Activated CD8-positive, alpha-beta memory T cell treated with anti-CD3 and anti-CD28 coated beads, Interleukin-2, amount 50 U/mL, for 48 hours (primary cell): ENCODE measurements at regions not wholly inside any gene's neighbourhood (a gene's known extent, or its start where the extent isn't known, plus 50 kb on each side); places are given as distances from the start of the nearest gene placed in this dataset.

ENCODE experiments used
- DNase-seq: peaks from one replicate; pipeline ENCODE4 v3.0.0-alpha.2; 2020

GRCh38 chr18:39835303-39836030, 2119.6 kb upstream of the PIK3C3 start:
- no peak for DNase-seq

DNA sequence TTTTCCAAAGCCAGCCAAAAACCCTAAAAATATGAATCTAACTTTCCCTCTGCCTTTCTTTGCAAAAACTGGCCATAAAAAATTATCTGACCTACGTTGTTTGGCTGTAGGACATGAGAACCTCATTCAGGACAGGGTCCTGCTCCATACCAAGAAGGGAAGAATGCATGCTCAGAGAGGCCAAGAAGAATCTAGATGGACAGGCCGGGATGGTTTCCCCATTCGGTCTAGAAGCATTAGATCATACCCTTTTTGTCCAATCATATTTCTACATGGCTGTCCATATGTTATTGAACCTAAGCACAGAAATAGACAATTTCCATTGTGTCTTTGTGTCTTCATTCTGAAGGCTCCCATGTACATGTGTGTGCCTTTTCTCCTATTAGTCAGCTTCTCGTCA, 2120.4 kb upstream of the PIK3C3 start:
- DNase-seq = no peak

GRCh38 chr18:39825485-39826150, 2129.4 kb upstream of the PIK3C3 start:
- no peak for DNase-seq

DNA sequence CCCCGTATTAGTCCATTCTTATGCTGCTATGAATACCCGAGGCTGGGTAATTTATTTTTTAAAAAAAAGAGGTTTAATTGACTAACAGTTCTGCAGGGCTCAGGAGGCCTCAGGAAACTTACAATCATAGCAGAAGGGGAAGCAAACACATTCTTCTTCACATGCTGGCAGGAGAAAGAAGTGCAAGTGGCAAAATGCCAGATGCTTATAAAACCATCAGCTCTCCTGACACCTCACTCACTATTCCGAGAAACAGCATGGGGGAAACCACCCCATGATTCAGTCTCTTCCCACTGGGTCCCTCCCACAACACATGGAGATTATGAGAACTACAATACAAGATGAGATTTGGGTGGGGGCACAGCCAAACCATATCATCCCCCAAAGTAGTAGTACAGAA, 2148.5 kb upstream of the PIK3C3 start:
- no peak for DNase-seq

DNA sequence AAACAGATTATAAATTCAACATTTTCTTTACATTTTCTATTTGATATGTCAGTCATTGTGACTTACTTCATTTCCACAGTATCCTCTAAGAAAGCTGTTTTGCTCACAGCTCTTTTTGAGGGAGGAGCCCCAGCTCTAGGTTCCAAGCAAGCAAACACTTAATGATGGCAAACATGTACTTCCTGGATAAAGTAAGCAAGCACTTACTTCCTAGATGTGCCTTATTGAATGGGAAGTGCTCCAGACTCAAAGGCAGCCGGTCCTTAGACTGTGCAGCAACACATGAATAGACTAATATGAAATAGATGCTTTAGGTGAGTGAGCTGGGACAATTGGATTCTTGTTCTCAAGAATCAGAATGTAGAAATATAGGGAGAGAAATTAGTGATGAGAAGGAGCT, 2149.8 kb upstream of the PIK3C3 start:
- no peak for DNase-seq

GRCh38 chr18:39802648-39803229, 2152.3 kb upstream of the PIK3C3 start:
- no peak for DNase-seq

GRCh38 chr18:39801848-39802247, 2153.2 kb upstream of the PIK3C3 start:
- no peak for DNase-seq

- DNase-seq = no peak
Observed at GRCh38 chr18:39801010-39801409, 2154.0 kb upstream of the PIK3C3 start.

DNA sequence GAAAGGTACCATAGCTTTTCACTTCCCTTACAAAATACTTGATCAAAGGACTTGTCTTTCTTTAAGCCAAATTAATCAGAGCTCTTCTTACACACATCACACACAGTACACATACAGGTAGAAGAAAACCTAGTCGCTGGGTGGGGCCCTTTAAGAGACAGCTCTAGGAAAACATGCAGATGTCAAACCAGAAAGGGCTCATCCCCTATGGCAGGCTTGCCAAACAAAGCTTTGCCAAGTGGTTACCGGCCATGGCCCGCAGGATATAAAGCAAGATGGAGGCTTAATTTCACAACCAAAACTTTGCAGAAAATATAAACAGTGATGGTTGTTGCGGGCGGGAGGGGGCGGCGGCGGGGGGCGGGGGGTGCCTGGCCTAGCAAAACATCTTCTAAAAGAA, 2156.0 kb upstream of the PIK3C3 start:
- DNase-seq = no peak

DNA sequence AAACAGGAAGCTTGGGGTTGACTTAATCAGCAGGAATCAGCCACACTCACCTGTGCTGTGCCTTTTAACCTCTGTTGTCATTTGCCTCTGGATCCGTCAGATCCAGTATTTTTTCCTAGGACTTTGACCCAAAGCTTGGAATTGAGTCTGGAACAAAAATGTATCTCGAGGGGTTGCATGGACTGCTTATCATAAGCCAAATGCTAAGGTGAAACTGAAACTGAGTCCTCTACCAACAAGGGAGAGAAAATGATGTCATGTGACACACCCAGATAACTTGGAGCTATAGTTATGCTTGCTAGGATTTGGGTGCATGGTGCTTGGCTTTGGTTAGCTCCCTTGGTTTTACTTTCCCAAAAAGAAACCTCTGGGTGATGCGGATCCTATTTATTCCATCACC, 2158.6 kb upstream of the PIK3C3 start:
- no peak for DNase-seq

DNA sequence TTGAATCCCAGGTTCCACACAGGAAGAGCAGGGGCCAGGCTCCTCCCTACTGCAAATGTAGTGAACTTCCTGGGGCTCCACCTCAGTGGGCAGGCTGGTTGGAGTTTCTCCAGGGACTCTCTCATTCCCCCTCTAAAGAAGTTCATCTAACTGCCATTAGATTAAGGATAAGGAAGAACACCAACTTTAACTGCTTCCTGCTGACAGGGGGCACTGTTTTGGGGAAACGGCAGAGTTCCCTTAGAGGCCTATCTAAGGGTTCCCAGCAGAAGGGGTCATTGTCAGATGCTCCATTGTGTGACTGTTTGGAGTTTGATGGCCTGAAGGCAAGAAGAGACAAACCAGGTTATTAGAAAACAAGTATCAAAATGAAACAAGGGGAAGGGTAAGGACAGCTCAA, 2159.7 kb upstream of the PIK3C3 start:
- DNase-seq = no peak

GRCh38 chr18:39793609-39794008, 2161.4 kb upstream of the PIK3C3 start:
- no peak for DNase-seq

DNA sequence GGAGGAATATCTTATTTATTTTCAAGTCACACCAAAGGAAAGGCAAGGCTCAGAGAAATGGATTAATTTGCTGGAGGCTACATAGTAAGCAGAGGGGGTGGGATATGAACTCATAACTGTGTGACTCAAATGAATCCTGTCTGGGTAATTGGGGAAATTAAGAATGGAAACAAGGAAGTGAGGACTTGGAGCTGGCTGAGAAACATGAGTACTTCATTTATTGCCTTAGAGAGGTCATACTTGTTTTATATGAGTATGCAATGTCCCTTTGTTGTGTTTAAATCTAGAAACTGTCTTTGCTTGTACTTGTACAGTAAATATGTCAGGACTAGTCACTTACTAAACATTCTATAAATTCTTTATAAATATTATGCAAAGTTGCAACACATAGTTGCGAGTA, 2166.7 kb upstream of the PIK3C3 start:
- DNase-seq = no peak

- no peak for DNase-seq
Observed at GRCh38 chr18:39786477-39786876, 2168.6 kb upstream of the PIK3C3 start.

DNA sequence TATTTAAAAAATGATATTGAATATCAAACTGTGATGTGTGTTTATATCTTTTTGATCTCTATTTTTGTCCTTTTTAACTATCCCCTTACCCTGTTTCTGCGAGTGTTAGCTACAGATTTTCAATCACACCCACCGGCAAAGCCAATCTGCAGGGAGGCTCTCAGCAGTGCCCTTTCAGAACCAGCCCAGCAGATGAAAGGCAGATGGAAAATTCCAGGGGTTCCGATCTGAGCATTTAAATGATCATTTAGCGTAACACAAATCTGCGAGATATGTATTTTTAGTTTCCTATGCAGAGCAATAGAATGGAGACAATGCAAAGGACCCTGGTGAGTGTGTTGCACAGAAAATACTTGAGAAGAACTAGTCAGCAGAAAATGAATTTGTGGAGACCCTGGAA, 2170.5 kb upstream of the PIK3C3 start:
- no peak for DNase-seq

DNA sequence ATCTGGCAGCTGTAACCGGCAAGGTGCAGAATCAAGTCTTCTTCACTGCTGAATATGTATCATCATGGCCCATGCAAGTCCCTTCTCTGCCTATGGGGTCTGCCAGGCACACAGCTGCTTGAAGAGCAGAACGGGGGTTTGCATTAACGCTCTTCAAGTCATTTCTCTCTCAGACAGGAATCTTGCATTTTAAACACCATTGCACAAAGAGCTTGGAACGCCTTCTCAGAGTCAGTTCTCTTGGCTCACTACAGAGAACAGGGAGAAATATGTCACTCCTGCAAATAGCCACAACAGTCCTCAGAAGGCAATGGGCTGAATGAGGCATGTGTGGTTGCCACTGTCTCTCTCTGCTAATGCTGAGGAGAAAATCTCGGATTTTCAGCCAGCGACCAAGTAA, 2173.5 kb upstream of the PIK3C3 start:
- no peak for DNase-seq

DNA sequence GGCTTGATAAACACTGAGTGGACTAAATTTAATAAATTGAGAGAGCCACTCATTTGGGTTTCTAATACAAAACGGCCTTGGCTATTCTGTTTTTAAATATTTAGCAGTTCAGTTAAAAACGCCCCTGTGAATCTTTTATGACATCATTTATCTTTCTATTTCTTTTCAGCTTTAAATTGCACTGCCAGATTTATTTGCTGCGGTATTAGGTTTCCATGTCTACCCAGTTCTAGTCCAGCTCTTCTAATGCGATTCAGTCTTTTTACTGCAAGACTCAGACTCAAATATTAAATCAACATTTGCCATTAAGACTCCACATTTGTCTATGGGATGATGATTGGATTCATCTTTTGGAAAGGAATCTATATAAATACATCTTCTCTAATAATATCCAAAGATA, 2174.3 kb upstream of the PIK3C3 start:
- no peak for DNase-seq

DNA sequence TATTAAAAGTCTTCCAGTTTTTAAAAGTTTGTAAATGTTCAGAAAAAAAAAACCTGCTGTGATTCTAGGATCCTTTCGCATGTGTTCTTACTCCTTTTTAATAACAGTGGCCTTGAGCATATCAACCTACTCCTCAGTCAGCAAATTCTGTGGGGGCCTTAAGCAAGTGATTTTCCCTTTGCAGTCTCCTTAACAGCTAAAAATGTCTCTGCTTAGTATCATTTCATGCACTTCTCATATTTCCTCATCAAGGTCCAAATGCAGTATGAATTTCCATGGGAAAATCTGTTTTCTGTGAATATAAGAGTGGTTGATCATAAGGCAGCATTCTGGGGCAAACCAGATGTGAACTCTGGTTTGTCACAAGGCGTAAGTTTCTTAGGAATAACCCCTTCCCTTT, 2175.1 kb upstream of the PIK3C3 start:
- no peak for DNase-seq

DNA sequence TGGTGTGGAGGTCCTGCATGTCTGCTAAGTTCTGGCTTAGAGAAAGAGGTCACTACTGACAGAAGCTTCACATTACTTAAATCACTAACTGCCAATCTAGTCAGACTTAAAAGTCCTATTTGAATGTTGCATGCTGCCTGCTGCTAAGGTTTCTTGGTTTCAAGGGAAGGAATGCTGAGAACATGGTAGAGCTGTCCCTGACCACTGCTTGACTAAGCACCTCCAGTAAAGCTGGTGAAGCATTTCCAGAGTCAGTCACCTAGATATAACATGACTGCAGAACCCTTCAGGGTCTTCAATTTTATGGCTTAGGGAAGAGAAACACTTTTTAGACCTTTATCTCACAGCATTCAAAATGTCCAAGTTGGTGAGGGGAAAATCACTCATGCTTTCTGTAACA, 2178.3 kb upstream of the PIK3C3 start:
- DNase-seq = no peak

GRCh38 chr18:39774957-39775598, 2180.0 kb upstream of the PIK3C3 start:
- DNase-seq = no peak

GRCh38 chr18:39773646-39774045, 2181.4 kb upstream of the PIK3C3 start:
- no peak for DNase-seq

GRCh38 chr18:39772155-39772919, 2182.7 kb upstream of the PIK3C3 start:
- no peak for DNase-seq

- DNase-seq = no peak
Observed at GRCh38 chr18:39770399-39770798, 2184.6 kb upstream of the PIK3C3 start.
